RWPE2 (cell line): ENCODE measurements at regions not wholly inside any gene's neighbourhood (a gene's known extent, or its start where the extent isn't known, plus 50 kb on each side); places are given as distances from the start of the nearest gene placed in this dataset.

Experiments
- ATAC-seq: fragments of 200-7000 bp; cut with Tn5 transposase; 3 replicates; pipeline ENCODE4 v1.9.1; 2021; ENCODE audit warnings: low read depth
- DNase-seq: peaks from one replicate; pipeline ENCODE4 v3.0.0-alpha.2; 2020; ENCODE audit warnings: low spot score
- H3K27ac ChIP-seq: fragments of 450-650 bp; 2 replicates; pipeline ENCODE4 v1.5.1; 2017; ENCODE audit warnings: mild to moderate bottlenecking; ENCODE audit not compliant: poor library complexity, severe bottlenecking
- H3K27me3 ChIP-seq: fragments of 250-450 bp; sonication (Bioruptor Pico); 2 replicates; pipeline ENCODE4 v1.5.1; 2021; ENCODE audit warnings: mild to moderate bottlenecking, moderate library complexity; ENCODE audit not compliant: insufficient read depth, poor library complexity, severe bottlenecking
- H3K36me3 ChIP-seq: fragments of 250-450 bp; sonication (Bioruptor Pico); 2 replicates; pipeline ENCODE4 v1.5.1; 2020; ENCODE audit warnings: low read depth, mild to moderate bottlenecking, moderate library complexity
- H3K4me1 ChIP-seq: fragments of 250-450 bp; sonication (Bioruptor Pico); 2 replicates; pipeline ENCODE4 v1.5.1; 2021; ENCODE audit warnings: mild to moderate bottlenecking, moderate library complexity; ENCODE audit not compliant: insufficient read depth, poor library complexity, severe bottlenecking
- H3K4me3 ChIP-seq: fragments of 250-450 bp; sonication (Bioruptor Pico); 2 replicates; pipeline ENCODE4 v1.5.1; 2021; ENCODE audit warnings: mild to moderate bottlenecking, moderate library complexity; ENCODE audit not compliant: severe bottlenecking
- H3K9me3 ChIP-seq: fragments of 250-450 bp; sonication (Bioruptor Pico); 2 replicates; pipeline ENCODE4 v1.5.1; 2021; ENCODE audit warnings: mild to moderate bottlenecking, moderate library complexity; ENCODE audit not compliant: severe bottlenecking
- CTCF ChIP-seq: fragments of 450-650 bp; IDR thresholded peaks from one replicate; pipeline ENCODE4 v1.5.1; 2017; ENCODE audit warnings: mild to moderate bottlenecking, moderate library complexity; ENCODE audit not compliant: poor library complexity, severe bottlenecking

GRCh38 chr7:25420771-25421170 lies 192.5 kb upstream of the NPVF start:
- H3K4me1 ChIP-seq, result no peaks in the 10 kb centered on the region
- no peak for TF ChIP-seq CTCF
- peaks cover 10% of the 10 kb centered on the region for H3K27me3 ChIP-seq
- H3K27ac ChIP-seq, result no peak overlapping the region
- H3K4me3 ChIP-seq, result no peak overlapping the region
- DNase-seq, result no peak
- no peaks in the 10 kb centered on the region for H3K9me3 ChIP-seq
- H3K36me3 ChIP-seq, result no peaks in the 10 kb centered on the region
- no peak for ATAC-seq

- DNase-seq (no peak), ATAC-seq (no peak)
- no peaks in the 10 kb centered on the region for H3K4me1 ChIP-seq
- no peaks in the 10 kb centered on the region for H3K9me3 ChIP-seq
- peaks cover 10% of the 10 kb centered on the region for H3K27me3 ChIP-seq
- no peak overlapping the region for H3K27ac ChIP-seq
- H3K4me3 ChIP-seq, result no peak overlapping the region
- no peaks in the 10 kb centered on the region for H3K36me3 ChIP-seq
- no peak for TF ChIP-seq CTCF
These were observed 195.8 kb upstream of the NPVF start for GRCh38 chr7:25424113-25424512.

GRCh38 chr7:25424855-25425254 lies 196.6 kb upstream of the NPVF start:
- no peak for TF ChIP-seq CTCF
- no peaks in the 10 kb centered on the region for H3K36me3 ChIP-seq
- no peak for ATAC-seq
- H3K27me3 ChIP-seq, result peaks cover 10% of the 10 kb centered on the region
- no peaks in the 10 kb centered on the region for H3K4me1 ChIP-seq
- no peaks in the 10 kb centered on the region for H3K9me3 ChIP-seq
- DNase-seq, result no peak
- no peak overlapping the region for H3K27ac ChIP-seq
- no peak overlapping the region for H3K4me3 ChIP-seq

- Histone ChIP-seq H3K9me3 (no peaks in the 10 kb centered on the region), H3K36me3 (no peaks in the 10 kb centered on the region), H3K27ac (no peak overlapping the region), H3K4me1 (no peaks in the 10 kb centered on the region), H3K27me3 (peaks cover 13% of the 10 kb centered on the region), H3K4me3 (no peak overlapping the region)
- ATAC-seq (no peak), DNase-seq (no peak)
- no peak for TF ChIP-seq CTCF
These were observed 199.4 kb upstream of the NPVF start for GRCh38 chr7:25427721-25428120.

GRCh38 chr7:25429731-25430130 lies 201.4 kb upstream of the NPVF start:
- Histone ChIP-seq H3K4me3 (no peak overlapping the region), H3K27ac (no peak overlapping the region), H3K9me3 (no peaks in the 10 kb centered on the region), H3K27me3 (peaks cover 10% of the 10 kb centered on the region), H3K4me1 (no peaks in the 10 kb centered on the region), H3K36me3 (no peaks in the 10 kb centered on the region)
- no peak for TF ChIP-seq CTCF
- ATAC-seq, result no peak
- DNase-seq, result no peak
